GM18499 (cell line): ENCODE measurements at regions not wholly inside any gene's neighbourhood (a gene's known extent, or its start where the extent isn't known, plus 50 kb on each side); places are given as distances from the start of the nearest gene placed in this dataset.
"Not testable (repeated sequence)": the region's sequence is repeated elsewhere in the genome, so short reads cannot be mapped to it uniquely, and the experiment has no call there.

Experiments
- ATAC-seq: cut with Tn5 transposase; IDR thresholded peaks from one replicate; pipeline ENCODE4 v1.9.1; 2021; ENCODE audit warnings: moderate number of reproducible peaks; ENCODE audit not compliant: insufficient read depth, unreplicated experiment

- no peak for ATAC-seq
Measured at GRCh38 chr13:55106509-55106908, 2034.2 kb upstream of the PRR20A start.

GRCh38 chr13:55120631-55121030 is 2020.1 kb upstream of the PRR20A start:
- ATAC-seq, result no peak

- ATAC-seq, result no peak
Measured at GRCh38 chr13:55155046-55155445, 1985.7 kb upstream of the PRR20A start.

GRCh38 chr13:55159765-55160164 is 1981.0 kb upstream of the PRR20A start:
- no peak for ATAC-seq

GRCh38 chr13:55160867-55161266 is 1979.9 kb upstream of the PRR20A start:
- ATAC-seq, result no peak

- ATAC-seq, result not testable (repeated sequence)
Measured at GRCh38 chr13:55178582-55178981, 1962.1 kb upstream of the PRR20A start.

- ATAC-seq, result no peak
Measured at GRCh38 chr13:55190996-55191395, 1949.7 kb upstream of the PRR20A start.

GRCh38 chr13:55199134-55199533 is 1941.6 kb upstream of the PRR20A start:
- no peak for ATAC-seq

- ATAC-seq, result no peak
Measured at GRCh38 chr13:55214841-55215345, 1925.8 kb upstream of the PRR20A start.

GRCh38 chr13:55219538-55219937 is 1921.2 kb upstream of the PRR20A start:
- no peak for ATAC-seq

- ATAC-seq, result no peak
Measured at GRCh38 chr13:55229906-55230569, 1910.7 kb upstream of the PRR20A start.

- no peak for ATAC-seq
Measured at GRCh38 chr13:55230570-55230908, 1910.2 kb upstream of the PRR20A start.

- ATAC-seq, result no peak
Measured at GRCh38 chr13:55234311-55234710, 1906.4 kb upstream of the PRR20A start.

GRCh38 chr13:55245005-55245644 is 1895.6 kb upstream of the PRR20A start:
- no peak for ATAC-seq

- ATAC-seq, result no peak
Measured at GRCh38 chr13:55255236-55255635, 1885.5 kb upstream of the PRR20A start.

GRCh38 chr13:55263045-55263444 is 1877.7 kb upstream of the PRR20A start:
- ATAC-seq, result no peak

- ATAC-seq, result no peak
Measured at GRCh38 chr13:55266644-55267043, 1874.1 kb upstream of the PRR20A start.

- no peak for ATAC-seq
Measured at GRCh38 chr13:55298201-55298600, 1842.5 kb upstream of the PRR20A start.

- no peak for ATAC-seq
Measured at GRCh38 chr13:55302568-55302967, 1838.2 kb upstream of the PRR20A start.

GRCh38 chr13:55307909-55308308 is 1832.8 kb upstream of the PRR20A start:
- no peak for ATAC-seq

- ATAC-seq, result no peak
Measured at GRCh38 chr13:55341891-55342290, 1798.8 kb upstream of the PRR20A start.

GRCh38 chr13:55345224-55345623 is 1795.5 kb upstream of the PRR20A start:
- ATAC-seq, result no peak
